GM12864 (cell line): ENCODE measurements at regions not wholly inside any gene's neighbourhood (a gene's known extent, or its start where the extent isn't known, plus 50 kb on each side); places are given as distances from the start of the nearest gene placed in this dataset.

Experiments
- DNase-seq: peaks from one replicate; pipeline ENCODE4 v3.0.0-alpha.2; 2011; ENCODE audit warnings: low read depth
- H3K4me3 ChIP-seq: 2 replicates; pipeline ENCODE4 v1.5.1; 2011; ENCODE audit warnings: mild to moderate bottlenecking, low read depth, low read length, control low read depth
- CTCF ChIP-seq: IDR thresholded peaks from 2 replicates; pipeline ENCODE4 v1.5.1; 2011; ENCODE audit warnings: low read depth, mild to moderate bottlenecking, moderate library complexity, low read length, control low read depth, inconsistent platforms; ENCODE audit errors: missing control alignments

GRCh38 chr6:140732991-140733390 is 1358.5 kb upstream of the CITED2 start:
- TF ChIP-seq CTCF = no peak
- DNase-seq = no peak
- H3K4me3 ChIP-seq = no peak overlapping the region

- no peak for DNase-seq
- no peak for TF ChIP-seq CTCF
- no peak overlapping the region for H3K4me3 ChIP-seq
Measured at GRCh38 chr6:140732155-140732554, 1357.7 kb upstream of the CITED2 start.

- no peak for DNase-seq
- no peak for TF ChIP-seq CTCF
- H3K4me3 ChIP-seq = no peak overlapping the region
Measured at GRCh38 chr6:140731741-140732140, 1357.3 kb upstream of the CITED2 start.

- H3K4me3 ChIP-seq = no peak overlapping the region
- TF ChIP-seq CTCF = no peak
- no peak for DNase-seq
Measured at GRCh38 chr6:140729521-140729920, 1355.1 kb upstream of the CITED2 start.

- no peak overlapping the region for H3K4me3 ChIP-seq
- no peak for DNase-seq
- no peak for TF ChIP-seq CTCF
Measured at GRCh38 chr6:140718021-140718420, 1343.6 kb upstream of the CITED2 start.

GRCh38 chr6:140713495-140713894 is 1339.0 kb upstream of the CITED2 start:
- no peak for TF ChIP-seq CTCF
- no peak overlapping the region for H3K4me3 ChIP-seq
- no peak for DNase-seq

GRCh38 chr6:140711019-140711613 is 1336.7 kb upstream of the CITED2 start:
- no peak for DNase-seq
- TF ChIP-seq CTCF = no peak
- H3K4me3 ChIP-seq = no peak overlapping the region
